HG02884 (cell line): ENCODE measurements at regions not wholly inside any gene's neighbourhood (a gene's known extent, or its start where the extent isn't known, plus 50 kb on each side); places are given as distances from the start of the nearest gene placed in this dataset.
"Not testable (repeated sequence)": the region's sequence is repeated elsewhere in the genome, so short reads cannot be mapped to it uniquely, and the experiment has no call there.

Experiments used
- ATAC-seq: cut with Tn5 transposase; IDR thresholded peaks from one replicate; pipeline ENCODE4 v1.9.1; 2021; ENCODE audit warnings: mild to moderate bottlenecking, moderate library complexity; ENCODE audit not compliant: unreplicated experiment

GRCh38 chr7:81008901-81009300, 90.0 kb upstream of the SEMA3C start:
- no peak for ATAC-seq

DNA sequence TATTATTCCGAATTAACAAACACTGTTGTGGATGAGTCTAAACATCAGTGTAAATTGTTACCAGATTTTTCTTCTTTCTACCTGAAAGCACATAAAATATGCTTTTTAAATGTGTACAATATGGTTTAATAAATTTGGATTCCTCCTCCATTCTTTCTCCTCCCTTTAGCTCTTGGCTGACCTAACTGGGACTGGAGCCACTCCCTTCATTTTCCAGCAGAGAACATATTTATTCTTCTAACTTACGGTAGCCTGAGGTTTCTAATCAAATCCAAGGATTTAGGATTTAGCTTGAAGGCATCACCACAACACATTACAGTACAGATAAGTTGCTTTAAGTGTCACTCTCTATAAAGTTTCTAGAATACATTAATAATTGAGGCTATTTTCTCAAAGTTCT, 88.2 kb upstream of the SEMA3C start:
- no peak for ATAC-seq

GRCh38 chr7:81005254-81005653, 86.4 kb upstream of the SEMA3C start:
- ATAC-seq, result no peak

DNA sequence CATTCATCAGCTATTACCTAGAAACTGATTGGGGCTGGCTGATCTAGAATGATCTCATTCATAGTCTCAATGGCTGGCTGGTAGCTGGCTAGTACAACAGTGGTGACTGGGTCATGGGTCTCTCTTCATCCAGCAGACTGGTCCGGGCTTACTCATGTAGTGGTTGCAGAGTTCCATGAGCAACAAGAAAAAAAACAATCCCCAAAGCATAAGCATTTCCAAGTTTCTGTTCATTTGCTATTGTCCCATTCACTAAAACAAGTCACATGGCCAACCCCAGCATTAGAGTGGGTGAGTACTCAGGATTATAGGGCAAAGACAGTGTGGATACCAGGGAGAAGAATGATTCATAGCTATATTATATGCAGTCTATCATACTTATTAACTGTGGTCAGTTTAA, 85.2 kb upstream of the SEMA3C start:
- no peak for ATAC-seq

- no peak for ATAC-seq
These were observed 84.5 kb upstream of the SEMA3C start for GRCh38 chr7:81003326-81003725.

DNA sequence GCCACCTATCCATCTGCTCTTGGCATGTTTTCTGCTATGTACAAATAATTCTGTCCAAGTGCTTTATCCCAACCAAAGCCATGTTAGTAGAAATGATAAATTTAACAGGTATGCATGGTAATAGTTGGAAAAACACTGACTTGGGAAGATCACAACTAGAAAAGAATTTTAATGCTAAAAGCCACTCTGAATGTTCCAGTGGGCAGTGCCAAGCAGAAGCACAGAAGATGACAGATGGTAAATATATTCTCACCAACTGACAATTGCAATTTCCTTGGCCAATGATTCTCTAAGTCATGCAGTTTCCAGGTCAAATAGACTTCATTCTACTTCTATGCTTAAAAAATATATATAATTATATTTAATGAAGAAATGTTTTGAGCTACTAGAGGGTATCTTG, 83.6 kb upstream of the SEMA3C start:
- no peak for ATAC-seq

DNA sequence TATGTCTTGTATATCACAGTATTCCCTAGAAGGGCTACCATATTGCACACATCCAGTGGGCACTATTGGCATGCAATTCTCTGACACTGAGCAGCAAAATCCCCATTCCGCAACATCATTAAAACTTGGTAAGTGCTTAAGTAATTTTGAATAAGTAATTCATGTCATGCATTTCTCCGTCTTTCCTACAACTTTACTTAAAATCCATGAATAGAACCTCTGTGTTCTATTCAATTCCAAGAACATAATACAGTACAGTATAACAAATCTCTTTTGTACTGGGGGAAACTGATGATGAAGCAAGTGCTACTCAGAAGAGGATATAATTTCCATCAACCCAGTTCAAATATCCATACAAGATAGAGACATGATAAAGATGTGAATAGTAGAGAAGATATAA, 80.9 kb upstream of the SEMA3C start:
- no peak for ATAC-seq

DNA sequence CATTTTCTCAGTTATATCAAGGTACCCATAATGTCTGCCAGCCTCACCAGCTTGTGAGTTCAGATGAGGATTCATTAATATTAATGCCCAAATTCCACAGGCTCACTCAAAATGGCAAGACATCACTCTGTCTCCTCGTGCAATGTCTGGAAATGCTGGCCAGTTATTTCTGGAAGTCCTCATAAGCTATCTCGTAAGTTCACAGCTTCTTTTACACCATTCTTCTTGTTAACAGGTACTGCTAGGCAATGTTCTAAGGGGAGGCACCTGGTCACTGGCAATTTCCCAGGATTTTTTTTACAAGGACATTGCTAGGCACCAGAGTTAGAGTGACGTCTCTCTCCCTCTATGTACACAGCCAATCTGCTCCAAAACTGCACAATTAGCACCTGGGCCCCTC, 80.2 kb upstream of the SEMA3C start:
- no peak for ATAC-seq

GRCh38 chr7:80997841-80998240, 79.0 kb upstream of the SEMA3C start:
- no peak for ATAC-seq

- ATAC-seq, result not testable (repeated sequence)
These were observed 77.4 kb upstream of the SEMA3C start for GRCh38 chr7:80996236-80996635.

GRCh38 chr7:80991654-80992053, 72.8 kb upstream of the SEMA3C start:
- no peak for ATAC-seq

DNA sequence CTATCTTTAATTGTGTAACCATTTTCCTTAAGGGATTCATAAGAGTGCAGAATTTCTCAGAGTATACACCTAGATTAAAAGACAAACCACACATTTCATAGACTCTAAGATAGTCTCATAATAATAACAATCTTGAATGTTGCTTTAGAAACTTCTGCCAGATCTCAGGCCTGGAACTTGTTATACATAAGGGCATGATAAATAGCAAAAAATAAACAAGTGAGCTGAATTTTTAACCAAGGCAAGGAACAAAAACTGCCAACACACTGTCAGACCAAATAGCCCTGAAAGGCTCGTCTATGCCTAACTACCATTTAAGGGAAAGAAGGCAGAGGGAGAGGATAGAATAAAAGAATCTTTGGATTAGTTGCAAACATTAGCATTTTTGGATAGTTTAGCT, 65.8 kb upstream of the SEMA3C start:
- no peak for ATAC-seq

GRCh38 chr7:80981405-80981804, 62.6 kb upstream of the SEMA3C start:
- no peak for ATAC-seq

DNA sequence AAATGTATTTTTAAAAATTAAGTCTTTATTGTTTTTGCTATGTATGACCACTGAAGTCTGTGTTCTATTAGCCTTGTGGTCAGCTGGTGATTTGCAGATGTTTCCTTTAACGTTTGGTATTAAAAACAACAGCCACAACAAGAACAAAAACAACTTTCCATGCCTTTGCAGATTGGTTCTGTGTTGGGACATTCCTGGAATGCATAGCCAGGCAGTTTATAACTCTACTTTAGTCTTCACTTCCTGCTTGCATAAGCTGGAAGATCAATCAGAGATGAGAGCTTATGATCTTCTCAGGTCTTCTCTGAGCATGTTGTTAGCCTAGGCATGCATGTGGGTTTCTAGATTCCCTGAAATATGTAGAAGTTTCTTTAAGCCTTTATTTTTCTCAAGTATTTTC, 58.9 kb upstream of the SEMA3C start:
- ATAC-seq, result no peak

DNA sequence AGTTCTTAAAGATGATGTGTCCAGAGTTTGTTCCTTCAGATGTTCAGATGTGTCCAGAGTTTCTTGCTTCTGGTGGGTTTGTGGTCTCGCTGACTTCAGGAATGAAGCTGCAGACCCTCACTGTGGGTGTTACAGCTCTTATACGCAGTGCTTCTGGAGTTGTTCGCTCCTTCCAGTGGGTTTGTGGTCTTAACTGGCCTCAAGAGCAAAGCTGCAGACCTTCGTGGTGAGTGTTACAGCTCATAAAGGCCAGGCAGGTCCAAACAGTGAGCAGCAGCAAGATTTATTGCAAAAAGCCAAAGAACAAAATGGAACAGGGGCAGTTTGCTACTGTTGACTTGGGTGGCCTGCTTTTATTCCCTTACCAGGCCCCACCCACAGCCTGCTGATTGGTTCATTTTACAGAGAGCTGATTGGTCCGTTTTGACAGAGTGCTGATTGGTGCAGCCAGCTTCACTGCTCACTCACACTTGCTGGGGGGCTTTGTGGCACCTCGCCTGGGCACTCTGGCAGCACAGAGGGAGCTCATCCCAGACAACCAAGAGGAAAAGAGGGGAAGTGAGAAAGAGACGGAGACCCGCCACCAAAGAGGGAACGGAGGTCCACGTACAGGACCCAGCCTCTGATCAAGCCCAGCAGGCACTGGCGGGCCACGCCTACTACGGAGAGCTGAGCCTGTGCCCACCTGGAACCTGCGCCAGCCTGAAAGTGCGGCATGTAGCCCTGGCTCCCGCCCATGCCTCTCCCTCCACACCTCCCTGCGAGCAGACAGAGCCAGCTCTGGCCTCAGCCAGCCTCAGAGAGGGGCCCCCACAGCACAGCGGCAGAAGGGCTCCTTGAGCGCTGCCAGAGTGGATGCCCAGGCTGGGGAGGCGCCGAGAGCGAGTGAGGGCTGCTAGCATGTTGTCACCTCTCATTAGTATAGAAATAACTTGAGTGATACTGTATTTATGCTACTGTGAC, 55.8 kb upstream of the SEMA3C start:
- no peak for ATAC-seq

GRCh38 chr7:80971225-80971624, 52.4 kb upstream of the SEMA3C start:
- ATAC-seq, result no peak
